Small intestine (tissue), 7 donors: ENCODE measurements at regions not wholly inside any gene's neighbourhood (a gene's known extent, or its start where the extent isn't known, plus 50 kb on each side); places are given as distances from the start of the nearest gene placed in this dataset.

Experiments
- DNase-seq, 2 donors: peaks; one replicate each; pipeline versions ENCODE4 v3.0.0 to v3.0.0-alpha.2; 2013
- FAIRE-seq: peaks from 2 replicates; lab custom pipeline; 2012; peaks lifted over from hg19 to GRCh38; lab: Jason Lieb, UNC
- H3K27ac ChIP-seq, 3 donors: one replicate each; pipeline ENCODE4 v1.5.1; 2013; ENCODE audit warnings: low read length in 2 of 3, mild to moderate bottlenecking in 2 of 3, control low read depth in 1 of 3, inconsistent platforms in 1 of 3, low read depth in 1 of 3, moderate library complexity in 1 of 3
- H3K27me3 ChIP-seq, 3 donors: one replicate each; pipeline ENCODE4 v1.6.1; 2013; ENCODE audit warnings: low read length in 3 of 3, inconsistent platforms in 1 of 3; ENCODE audit not compliant: control insufficient read depth in 3 of 3, insufficient read depth in 3 of 3
- H3K36me3 ChIP-seq, 3 donors: one replicate each; pipeline ENCODE4 v1.6.1; 2013; ENCODE audit warnings: low read length in 3 of 3, inconsistent platforms in 1 of 3, low read depth in 1 of 3, mild to moderate bottlenecking in 1 of 3, moderate library complexity in 1 of 3; ENCODE audit not compliant: control insufficient read depth in 3 of 3, insufficient read depth in 2 of 3
- H3K4me1 ChIP-seq, 3 donors: one replicate each; pipeline ENCODE4 v1.6.1; 2013; ENCODE audit warnings: low read length in 2 of 3, inconsistent platforms in 1 of 3, low read depth in 1 of 3, mild to moderate bottlenecking in 1 of 3, moderate library complexity in 1 of 3; ENCODE audit not compliant: control insufficient read depth in 3 of 3, insufficient read depth in 2 of 3
- H3K4me3 ChIP-seq, 3 donors: one replicate each; pipeline ENCODE4 v1.5.1; 2013; ENCODE audit warnings: low read length in 3 of 3, control low read depth in 1 of 3, inconsistent platforms in 1 of 3, low read depth in 1 of 3, mild to moderate bottlenecking in 1 of 3, moderate library complexity in 1 of 3
- H3K9me3 ChIP-seq, 2 donors: one replicate each; pipeline ENCODE4 v1.6.1; 2013; ENCODE audit warnings: low read depth in 1 of 2, low read length in 1 of 2; ENCODE audit not compliant: control insufficient read depth in 2 of 2, insufficient read depth in 1 of 2
- WGBS, 3 donors: extraction: QIAGEN DNeasy Blood & Tissue Kit; methylation state at CpG; one replicate each; pipeline ENCODE4 v1.1.7; 2013; 5-methylcytosine and 5-hydroxymethylcytosine counted together
- donor health status: healthy with polysubstance abuse.
- donor health status: control.
- donor health status: control.
- donor health status: Bipolar disorder and iron deficiency.
- donor health status: healthy.

DNA sequence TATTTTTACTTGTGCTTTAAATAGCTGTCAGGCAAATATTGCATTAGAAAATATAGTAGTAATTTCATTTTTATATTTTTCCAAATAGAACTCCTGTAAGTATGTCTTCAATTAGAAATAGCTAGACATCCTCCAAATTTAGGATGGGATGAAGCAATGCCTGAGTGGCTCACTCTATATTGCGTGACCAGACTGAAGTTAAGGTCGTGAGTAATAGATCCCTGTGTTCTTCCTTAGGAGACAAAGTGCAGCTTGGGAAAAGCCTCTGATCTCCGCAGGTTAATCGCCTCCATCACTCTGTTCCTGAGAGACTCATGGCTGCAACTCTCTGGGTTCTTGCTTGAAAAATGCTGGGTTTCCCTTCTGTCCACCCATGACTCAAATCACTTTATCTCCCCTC, 484.8 kb upstream of the ANKRD30A start:
- 86 to 92% (median 90%) methylated on average over 4 of the region's 4 CpGs for WGBS, 3 donors
- H3K4me1 ChIP-seq, result no peaks in the 10 kb centered on the region
- FAIRE-seq, result no peak

GRCh38 chr10:36638462-36639155, 486.8 kb upstream of the ANKRD30A start:
- no peak for FAIRE-seq
- H3K9me3 ChIP-seq, result no peaks in the 10 kb centered on the region
- no peak for DNase-seq
- no peaks in the 10 kb centered on the region for H3K27me3 ChIP-seq
- H3K36me3 ChIP-seq, result no peaks in the 10 kb centered on the region
- no peak overlapping the region for H3K27ac ChIP-seq
- H3K4me1 ChIP-seq, result no peaks in the 10 kb centered on the region
- WGBS, 3 donors, result 81 to 93% (median 84%) methylated on average over 3 of the region's 3 CpGs
- no peak overlapping the region for H3K4me3 ChIP-seq

More for the DNA sequence above, 484.8 kb upstream of the ANKRD30A start:
- no peaks in the 10 kb centered on the region for H3K36me3 ChIP-seq
- no peak overlapping the region for H3K4me3 ChIP-seq
- no peaks in the 10 kb centered on the region for H3K27me3 ChIP-seq
- no peak for DNase-seq
- H3K9me3 ChIP-seq, result no peaks in the 10 kb centered on the region
- no peak overlapping the region for H3K27ac ChIP-seq

DNA sequence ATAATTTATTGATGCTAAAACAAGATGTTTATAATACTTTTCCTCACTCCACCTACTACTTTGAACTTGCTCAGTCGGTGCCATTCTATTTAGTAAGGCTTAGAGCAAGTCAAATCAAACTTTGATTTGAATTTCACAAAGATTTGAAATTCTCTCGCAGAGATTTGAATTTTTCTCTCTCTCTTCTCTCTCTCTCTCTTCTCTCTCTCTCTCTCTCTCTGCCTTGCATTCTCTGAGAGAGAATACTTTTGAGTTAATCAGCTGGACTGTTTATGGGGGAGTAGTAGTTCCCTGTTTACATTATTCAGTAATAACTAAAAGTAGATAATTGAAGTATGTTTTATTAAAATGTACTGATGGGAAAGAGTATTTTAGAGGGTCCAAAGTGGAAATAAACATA, 488.5 kb upstream of the ANKRD30A start:
- Histone ChIP-seq H3K9me3 (peaks cover 0 to under 1% of the 10 kb centered on the region in 2 donors), H3K4me3 (no peak overlapping the region), H3K36me3 (no peaks in the 10 kb centered on the region), H3K4me1 (no peaks in the 10 kb centered on the region), H3K27ac (no peak overlapping the region), H3K27me3 (no peaks in the 10 kb centered on the region)
- no peak for DNase-seq
- 60 to 80% (median 77%) methylated on average over 2 of the region's 2 CpGs for WGBS, 3 donors
- no peak for FAIRE-seq

DNA sequence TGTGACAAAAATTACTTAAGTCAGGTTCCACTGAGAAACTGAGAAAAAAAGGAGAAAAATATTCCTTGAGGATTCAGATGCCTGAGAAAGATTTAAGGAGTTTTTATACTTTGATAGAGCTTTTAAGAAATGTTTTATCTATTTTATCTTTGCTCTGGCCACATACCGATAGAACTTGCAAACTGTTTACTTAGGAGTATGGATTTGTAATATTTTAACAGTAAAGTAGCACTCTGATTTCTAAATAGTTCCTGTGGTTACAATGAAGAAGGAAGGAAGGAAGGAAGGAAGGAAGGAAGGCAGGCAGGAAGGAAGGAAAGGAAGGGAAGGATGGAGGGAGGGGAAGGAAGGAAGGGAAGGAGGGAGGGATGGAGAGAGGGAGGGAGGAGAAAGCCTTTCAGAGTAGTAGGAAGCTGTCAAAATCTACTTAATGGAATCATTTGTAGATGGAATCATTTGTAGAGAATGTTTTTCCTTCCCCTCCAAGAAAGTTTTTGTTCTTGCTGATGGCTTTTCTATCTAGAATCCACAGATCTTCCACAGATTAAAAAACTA, 489.0 kb upstream of the ANKRD30A start:
- DNase-seq (no peak), FAIRE-seq (no peak)
- peaks cover 0 to 4% of the 10 kb centered on the region in 2 donors for H3K9me3 ChIP-seq
- no peak overlapping the region for H3K4me3 ChIP-seq
- H3K4me1 ChIP-seq, result no peaks in the 10 kb centered on the region
- H3K27me3 ChIP-seq, result no peaks in the 10 kb centered on the region
- no peaks in the 10 kb centered on the region for H3K36me3 ChIP-seq
- no peak overlapping the region for H3K27ac ChIP-seq
- 26 to 40% (median 30%) methylated on average over 1 of the region's 1 CpG for WGBS, 3 donors

GRCh38 chr10:36634916-36635315, 490.5 kb upstream of the ANKRD30A start:
- H3K27me3 ChIP-seq, result no peaks in the 10 kb centered on the region
- peaks cover 0 to 4% of the 10 kb centered on the region in 2 donors for H3K9me3 ChIP-seq
- no peak for FAIRE-seq
- no peak for DNase-seq
- no peak overlapping the region for H3K27ac ChIP-seq
- H3K4me1 ChIP-seq, result no peaks in the 10 kb centered on the region
- H3K4me3 ChIP-seq, result no peak overlapping the region
- H3K36me3 ChIP-seq, result no peaks in the 10 kb centered on the region
- WGBS, 3 donors, result 62 to 74% (median 65%) methylated on average over 4 of the region's 4 CpGs

DNA sequence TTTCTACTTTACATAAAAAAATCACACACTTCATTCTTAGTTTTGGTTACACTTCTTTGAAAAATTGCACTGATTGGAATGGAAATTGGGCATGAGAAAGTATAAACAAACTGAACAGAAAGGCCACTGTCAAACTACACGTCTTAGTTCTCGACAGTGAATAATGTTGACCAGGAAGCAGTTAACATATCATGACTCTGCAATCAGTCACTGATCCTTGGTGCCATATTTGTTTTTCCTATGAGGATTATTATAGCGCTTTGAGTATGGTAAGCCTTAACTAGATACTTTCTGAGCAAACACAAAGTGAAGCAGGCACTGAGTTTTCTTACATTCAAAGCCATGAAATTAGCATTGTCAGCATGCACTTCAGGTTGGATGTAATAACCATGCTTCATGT, 495.1 kb upstream of the ANKRD30A start:
- DNase-seq, result no peak
- Histone ChIP-seq H3K9me3 (peaks cover 0 to 4% of the 10 kb centered on the region in 2 donors), H3K27me3 (no peaks in the 10 kb centered on the region), H3K4me1 (no peaks in the 10 kb centered on the region), H3K36me3 (no peaks in the 10 kb centered on the region), H3K27ac (no peak overlapping the region), H3K4me3 (no peak overlapping the region)
- 22 to 54% (median 49%) methylated on average over 3 of the region's 3 CpGs for WGBS, 3 donors
- FAIRE-seq, result no peak

- Histone ChIP-seq H3K4me1 (no peaks in the 10 kb centered on the region), H3K27ac (no peak overlapping the region), H3K27me3 (no peaks in the 10 kb centered on the region), H3K36me3 (no peaks in the 10 kb centered on the region), H3K9me3 (peaks cover 0 to 4% of the 10 kb centered on the region in 2 donors), H3K4me3 (no peak overlapping the region)
- WGBS, 3 donors, result 65 to 90% (median 73%) methylated on average over 2 of the region's 2 CpGs
- FAIRE-seq, result no peak
- no peak for DNase-seq
Measured at GRCh38 chr10:36629476-36629875, 495.9 kb upstream of the ANKRD30A start.

GRCh38 chr10:36624551-36625100, 500.8 kb upstream of the ANKRD30A start:
- WGBS, 3 donors, result 88 to 91% (median 91%) methylated on average over 3 of the region's 3 CpGs
- peaks cover 0 to 3% of the 10 kb centered on the region in 2 donors for H3K9me3 ChIP-seq
- no peaks in the 10 kb centered on the region for H3K27me3 ChIP-seq
- H3K27ac ChIP-seq, result no peak overlapping the region
- DNase-seq (no peak), FAIRE-seq (no peak)
- H3K4me3 ChIP-seq, result no peak overlapping the region
- no peaks in the 10 kb centered on the region for H3K36me3 ChIP-seq
- H3K4me1 ChIP-seq, result no peaks in the 10 kb centered on the region
